Adrenal gland (tissue), 9 donors: ENCODE measurements at regions not wholly inside any gene's neighbourhood (a gene's known extent, or its start where the extent isn't known, plus 50 kb on each side); places are given as distances from the start of the nearest gene placed in this dataset.

Source experiments
- DNase-seq, 7 donors: peaks; one replicate each; pipeline ENCODE4 v3.0.0-alpha.2; 2019 to 2020
- H3K27ac ChIP-seq, 5 donors: fragments of 200-600 bp; sonication (generic) in 4 of 5; 1 replicate in 3 of 5; 2 replicates in 2 of 5; pipeline versions ENCODE4 v1.5.1 to v1.8.0; 2016 to 2020; ENCODE audit warnings: mild to moderate bottlenecking in 1 of 5
- H3K27me3 ChIP-seq: fragments of 200-600 bp; 2 replicates; pipeline ENCODE4 v1.8.0; 2021
- H3K36me3 ChIP-seq, 2 donors: fragments of 200-600 bp; replicated peaks in 1 of 2; 1 replicate in 1 of 2; 2 replicates in 1 of 2; pipeline versions ENCODE4 v1.5.1 to v1.8.0; 2018 to 2022
- H3K4me1 ChIP-seq, 2 donors: fragments of 200-600 bp; replicated peaks in 1 of 2; 1 replicate in 1 of 2; 2 replicates in 1 of 2; pipeline versions ENCODE4 v1.5.1 to v1.8.0; 2018 to 2021
- H3K4me3 ChIP-seq, 4 donors: fragments of 200-600 bp; sonication (generic) in 3 of 4; one replicate each; pipeline ENCODE4 v1.5.1; 2016 to 2018
- H3K9me3 ChIP-seq, 3 donors: fragments of 200-600 bp; sonication (generic) in 1 of 3; replicated peaks in 1 of 3; 1 replicate in 2 of 3; 2 replicates in 1 of 3; pipeline versions ENCODE4 v1.5.1 to v1.8.0; 2016 to 2021
- CTCF ChIP-seq, 6 experiments: fragments of 450-650 bp in 4 of 6; fragments of 200-600 bp in 2 of 6; sonication (generic) in 1 of 6; IDR thresholded peaks; 1 replicate in 5 of 6; 2 replicates in 1 of 6; pipeline versions ENCODE4 v1.5.1 to v1.8.0; 2016 to 2021; ENCODE audit warnings: antibody characterized with exemption in 6 of 6, mild to moderate bottlenecking in 2 of 6, moderate library complexity in 1 of 6
- POLR2A ChIP-seq, 2 donors: fragments of 450-650 bp; IDR thresholded peaks; one replicate each; pipeline ENCODE4 v1.6.1; 2017; ENCODE audit warnings: antibody characterized with exemption in 2 of 2, mild to moderate bottlenecking in 2 of 2, moderate library complexity in 1 of 2
- WGBS, 4 donors: extraction: QIAGEN DNeasy Blood & Tissue Kit in 2 of 4; methylation state at CpG; one replicate each; pipeline versions ENCODE4 v1.1.5 to v1.1.7; 2013 to 2017; 5-methylcytosine and 5-hydroxymethylcytosine counted together
- intact Hi-C, 2 donors: fragments of 100-400 bp; cut with DNase I; formaldehyde crosslinking; loops; one replicate each; pipeline versions ENCODE4 v1.14.1 to v1.15.0; 2022 to 2023
- donor health status: healthy with polysubstance abuse.
- donor health status: Bipolar disorder and iron deficiency.
- donor health status: DM: yes; HTN: yes; CAD: no.
- donor health status: DM: no; HTN: no; CAD: no.
- donor health status: DM: no; HTN: no; CAD: no.

DNA sequence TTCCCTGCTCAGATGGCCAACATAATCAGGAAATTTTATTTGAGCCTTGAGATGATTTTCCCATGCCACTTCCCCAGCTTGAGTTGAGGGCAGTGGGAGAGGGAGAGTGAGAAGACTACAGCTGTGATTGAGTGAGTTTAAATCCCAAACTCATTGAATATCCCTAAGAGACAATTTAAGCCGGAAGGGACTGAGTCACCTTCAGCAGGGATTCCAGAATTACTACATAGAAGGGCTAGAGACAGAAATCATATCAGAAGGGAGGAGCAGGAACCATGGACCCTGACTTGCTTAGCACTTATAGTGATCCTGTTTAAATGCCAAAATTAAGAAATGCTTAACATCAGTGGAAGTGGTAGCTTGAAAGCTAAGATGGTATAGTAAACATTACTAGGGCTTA lies 312.2 kb upstream of the SLCO3A1 start:
- H3K27me3 ChIP-seq = peaks cover 4% of the 10 kb centered on the region
- intact Hi-C loops = no loop called here
- H3K27ac ChIP-seq = no peak overlapping the region
- no peak overlapping the region for H3K4me3 ChIP-seq
- H3K9me3 ChIP-seq = no peaks in the 10 kb centered on the region
- TF ChIP-seq POLR2A (IDR thresholded peaks at IDR 0.05) (no peak), CTCF (IDR thresholded peaks at IDR 0.05) (no peak)
- no peaks in the 10 kb centered on the region for H3K4me1 ChIP-seq
- no peak for DNase-seq
- 76 to 90% (median 86%) methylated on average over 1 of the region's 1 CpG for WGBS, 4 donors
- no peaks in the 10 kb centered on the region for H3K36me3 ChIP-seq

- DNase-seq = no peak
- intact Hi-C loops = no loop called here
- Histone ChIP-seq H3K27ac (no peak overlapping the region), H3K4me3 (no peak overlapping the region), H3K36me3 (no peaks in the 10 kb centered on the region), H3K27me3 (peaks cover 4% of the 10 kb centered on the region), H3K4me1 (no peaks in the 10 kb centered on the region), H3K9me3 (no peaks in the 10 kb centered on the region)
- TF ChIP-seq POLR2A (IDR thresholded peaks at IDR 0.05) = no peak
- no peak for TF ChIP-seq CTCF (IDR thresholded peaks at IDR 0.05)
- 78 to 87% (median 80%) methylated on average over 3 of the region's 3 CpGs for WGBS, 4 donors
Observed at GRCh38 chr15:91542226-91542625, 311.3 kb upstream of the SLCO3A1 start.

DNA sequence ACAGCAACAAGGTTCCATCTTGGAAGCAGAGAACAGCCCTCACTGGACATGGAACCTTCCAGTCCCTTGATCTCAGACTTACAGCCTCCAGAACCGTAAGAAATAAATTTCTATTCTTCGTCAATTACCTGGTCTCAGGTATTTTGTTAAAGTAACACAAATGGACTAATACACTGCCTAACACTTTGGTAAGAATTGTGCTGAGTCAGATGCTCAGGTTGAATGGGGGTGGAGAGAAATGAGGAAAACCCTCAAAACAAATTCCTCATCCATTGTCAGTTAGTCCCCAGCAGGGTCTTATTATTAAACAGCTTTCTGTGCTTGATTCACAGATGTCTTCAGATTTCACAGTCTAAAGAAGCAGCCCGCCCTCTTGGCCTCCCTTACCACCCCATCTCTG lies 306.2 kb upstream of the SLCO3A1 start:
- no peaks in the 10 kb centered on the region for H3K4me1 ChIP-seq
- TF ChIP-seq POLR2A (IDR thresholded peaks at IDR 0.05) = no peak
- TF ChIP-seq CTCF (IDR thresholded peaks at IDR 0.05) = no peak
- no peak overlapping the region for H3K4me3 ChIP-seq
- H3K36me3 ChIP-seq = no peaks in the 10 kb centered on the region
- WGBS, 4 donors = 82 to 94% (median 93%) methylated on average over 3 of the region's 3 CpGs
- no peak overlapping the region for H3K27ac ChIP-seq
- intact Hi-C loops = no loop called here
- no peaks in the 10 kb centered on the region for H3K27me3 ChIP-seq
- no peak for DNase-seq
- no peaks in the 10 kb centered on the region for H3K9me3 ChIP-seq

DNA sequence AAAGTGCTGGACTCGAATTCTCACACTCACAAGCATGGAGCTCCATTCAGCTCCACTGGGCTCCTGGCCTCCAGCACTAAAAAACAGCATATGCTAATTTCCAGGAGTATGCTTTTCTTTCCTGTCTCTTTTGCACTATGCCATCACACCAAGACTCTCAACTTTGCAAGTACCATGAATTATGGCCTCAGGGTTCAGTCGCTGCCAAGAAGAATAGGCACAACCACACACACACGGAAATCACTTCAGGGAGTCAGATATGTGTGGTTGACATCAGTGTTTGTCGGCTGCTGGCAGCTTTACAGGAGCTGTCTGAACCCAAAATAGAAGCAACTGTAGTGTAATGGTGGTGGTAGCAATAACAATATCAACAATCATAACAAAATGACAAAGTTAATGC lies 305.0 kb upstream of the SLCO3A1 start:
- no peaks in the 10 kb centered on the region for H3K27me3 ChIP-seq
- no peak overlapping the region for H3K4me3 ChIP-seq
- H3K9me3 ChIP-seq = no peaks in the 10 kb centered on the region
- H3K27ac ChIP-seq = no peak overlapping the region
- intact Hi-C loops = no loop called here
- TF ChIP-seq POLR2A (IDR thresholded peaks at IDR 0.05) = no peak
- no peak for TF ChIP-seq CTCF (IDR thresholded peaks at IDR 0.05)
- H3K4me1 ChIP-seq = no peaks in the 10 kb centered on the region
- DNase-seq = no peak
- H3K36me3 ChIP-seq = no peaks in the 10 kb centered on the region
- 64 to 71% (median 69%) methylated on average over 4 of the region's 4 CpGs for WGBS, 4 donors
